T-cell (primary cell): ENCODE measurements at regions not wholly inside any gene's neighbourhood (a gene's known extent, or its start where the extent isn't known, plus 50 kb on each side); places are given as distances from the start of the nearest gene placed in this dataset.

Experiments used
- ATAC-seq, 4 experiments: fragments of 200-7000 bp in 3 of 4; fragments of 150-1000 bp in 1 of 4; cut with Tn5 transposase; replicated peaks in 1 of 4; 1 replicate in 3 of 4; 2 replicates in 1 of 4; pipeline ENCODE4 v1.10.0; 2021; ENCODE audit warnings: moderate library complexity in 3 of 4, mild to moderate bottlenecking in 2 of 4, moderate number of reproducible peaks in 1 of 4
- CTCF ChIA-PET, 2 donors: fragments of 300-600 bp; sonication (Branson Sonifier 250); formaldehyde crosslinking; loops; one replicate each; lab custom pipeline; 2022; ENCODE audit warnings: antibody characterized with exemption in 2 of 2; lab: Charles Lee
- POLR2A ChIA-PET, 2 donors: fragments of 300-600 bp; sonication (Branson Sonifier 250); formaldehyde crosslinking; loops; one replicate each; lab custom pipeline; 2022; ENCODE audit warnings: antibody characterized with exemption in 2 of 2; lab: Charles Lee
- DNase-seq, 35 experiments: peaks; one replicate each; pipeline versions ENCODE4 v3.0.0 to v3.0.0-alpha.2; 2013 to 2023
- H3K27ac ChIP-seq: one replicate; pipeline ENCODE4 v1.5.1; 2013; ENCODE audit warnings: low read length
- H3K27me3 ChIP-seq, 2 experiments: replicated peaks in 1 of 2; 1 replicate in 1 of 2; 2 replicates in 1 of 2; pipeline versions ENCODE4 v1.6.1 to v1.7.0; 2013; ENCODE audit warnings: low read length in 1 of 2, mixed read lengths in 1 of 2; ENCODE audit not compliant: control insufficient read depth in 2 of 2, insufficient read depth in 2 of 2; ENCODE audit errors: extremely low read depth in 1 of 2
- H3K36me3 ChIP-seq, 2 donors: 1 replicate in 1 of 2; 2 replicates in 1 of 2; pipeline versions ENCODE4 v1.6.1 to v1.7.0; 2013; ENCODE audit warnings: low read length in 1 of 2; ENCODE audit not compliant: control insufficient read depth in 2 of 2, insufficient read depth in 1 of 2; ENCODE audit errors: extremely low read depth in 1 of 2
- H3K4me1 ChIP-seq, 2 experiments: 1 replicate in 1 of 2; 2 replicates in 1 of 2; pipeline versions ENCODE4 v1.6.1 to v1.7.0; 2013; ENCODE audit warnings: low read length in 2 of 2, mixed read lengths in 1 of 2; ENCODE audit not compliant: insufficient read depth in 2 of 2, control insufficient read depth in 1 of 2; ENCODE audit errors: extremely low read depth in 1 of 2
- H3K4me3 ChIP-seq, 2 donors: 1 replicate in 1 of 2; 2 replicates in 1 of 2; pipeline versions ENCODE4 v1.5.1 to v1.7.0; 2013; ENCODE audit warnings: mild to moderate bottlenecking in 2 of 2, low read length in 1 of 2, moderate library complexity in 1 of 2; ENCODE audit not compliant: control insufficient read depth in 1 of 2; ENCODE audit errors: extremely low read depth in 1 of 2
- H3K9me3 ChIP-seq: 2 replicates; pipeline ENCODE4 v1.7.0; 2013
- H3K27ac Mint-ChIP-seq, 2 donors: one replicate each; pipeline ENCODE4 v1.8.0; 2020 to 2021; ENCODE audit warnings: mild to moderate bottlenecking in 2 of 2, mixed read lengths in 2 of 2
- H3K27me3 Mint-ChIP-seq, 2 donors: one replicate each; pipeline ENCODE4 v1.8.0; 2021 to 2022; ENCODE audit warnings: mixed read lengths in 2 of 2
- H3K36me3 Mint-ChIP-seq: one replicate; pipeline ENCODE4 v1.8.0; 2021; ENCODE audit warnings: mixed read lengths
- H3K4me1 Mint-ChIP-seq, 3 donors: one replicate each; pipeline ENCODE4 v1.8.0; 2020 to 2022; ENCODE audit warnings: mixed read lengths in 3 of 3, mild to moderate bottlenecking in 1 of 3
- H3K4me3 Mint-ChIP-seq, 3 donors: one replicate each; pipeline ENCODE4 v1.8.0; 2020 to 2022; ENCODE audit warnings: mild to moderate bottlenecking in 3 of 3, mixed read lengths in 3 of 3, moderate library complexity in 3 of 3
- H3K9me3 Mint-ChIP-seq, 3 donors: one replicate each; pipeline ENCODE4 v1.8.0; 2020 to 2022; ENCODE audit warnings: mixed read lengths in 3 of 3
- WGBS: methylation state at CpG from one replicate; pipeline ENCODE4 v1.1.5; 2013; ENCODE audit warnings: missing lambda C conversion rate; ENCODE audit not compliant: insufficient coverage; 5-methylcytosine and 5-hydroxymethylcytosine counted together

- Histone ChIP-seq H3K27me3 (no peaks in the 10 kb centered on the region), H3K4me3 (no peak overlapping the region), H3K27ac (no peak overlapping the region), H3K36me3 (no peaks in the 10 kb centered on the region), H3K9me3 (no peaks in the 10 kb centered on the region), H3K4me1 (no peaks in the 10 kb centered on the region)
- DNase-seq (no peak), ATAC-seq (no peak)
- H3K4me1 Mint-ChIP-seq: peaks cover 8 to 12% (median 10%) of the 10 kb centered on the region in 3 donors
- no peaks in the 10 kb centered on the region for H3K27me3 Mint-ChIP-seq
- H3K27ac Mint-ChIP-seq: no peak overlapping the region
- H3K9me3 Mint-ChIP-seq: peaks cover 2 to 10% (median 3%) of the 10 kb centered on the region in 3 donors
- ChIA-PET CTCF (no interaction called here), POLR2A (no interaction called here)
- H3K4me3 Mint-ChIP-seq: no peak overlapping the region
- no peaks in the 10 kb centered on the region for H3K36me3 Mint-ChIP-seq
- 56% methylated on average over 1 of the region's 1 CpG for WGBS
Measured at GRCh38 chr6:121571455-121571854, 136.0 kb downstream of the GJA1 start.

- ATAC-seq: no peak
- POLR2A ChIA-PET: no interaction called here
- no peaks in the 10 kb centered on the region for H3K9me3 ChIP-seq
- no peaks in the 10 kb centered on the region for H3K36me3 ChIP-seq
- H3K9me3 Mint-ChIP-seq: peaks cover 2 to 10% (median 3%) of the 10 kb centered on the region in 3 donors
- H3K27ac Mint-ChIP-seq: no peak overlapping the region
- no peaks in the 10 kb centered on the region for H3K4me1 ChIP-seq
- H3K36me3 Mint-ChIP-seq: no peaks in the 10 kb centered on the region
- no peaks in the 10 kb centered on the region for H3K27me3 Mint-ChIP-seq
- H3K27me3 ChIP-seq: no peaks in the 10 kb centered on the region
- no peak for DNase-seq
- CTCF ChIA-PET: no interaction called here
- H3K27ac ChIP-seq: no peak overlapping the region
- peak overlapping the region in 1 of 3 donors; percentile 13 for H3K4me3 Mint-ChIP-seq
- peaks cover 8 to 12% (median 10%) of the 10 kb centered on the region in 3 donors for H3K4me1 Mint-ChIP-seq
- no peak overlapping the region for H3K4me3 ChIP-seq
Measured at GRCh38 chr6:121573481-121573880, 138.0 kb downstream of the GJA1 start.

- DNase-seq: no peak
- Mint-ChIP-seq H3K36me3 (no peaks in the 10 kb centered on the region), H3K27me3 (no peaks in the 10 kb centered on the region), H3K4me3 (no peak overlapping the region), H3K4me1 (peaks cover 9 to 20% (median 10%) of the 10 kb centered on the region in 3 donors), H3K9me3 (peaks cover 0 to 2% (median 0%) of the 10 kb centered on the region in 3 donors), H3K27ac (no peak overlapping the region)
- POLR2A ChIA-PET: no interaction called here
- Histone ChIP-seq H3K27ac (no peak overlapping the region), H3K4me1 (peaks cover 0 to 2% of the 10 kb centered on the region in 2 experiments), H3K27me3 (no peaks in the 10 kb centered on the region), H3K36me3 (no peaks in the 10 kb centered on the region), H3K9me3 (no peaks in the 10 kb centered on the region), H3K4me3 (no peak overlapping the region)
- CTCF ChIA-PET: no interaction called here
- ATAC-seq: no peak
Measured at GRCh38 chr6:121578216-121578615, 142.8 kb downstream of the GJA1 start.

GRCh38 chr6:121579478-121579877, 144.0 kb downstream of the GJA1 start:
- no CpG with 5 or more reads among the region's 1 CpG for WGBS

GRCh38 chr6:121581327-121581726, 145.9 kb downstream of the GJA1 start:
- Mint-ChIP-seq H3K4me3 (no peak overlapping the region), H3K27me3 (no peaks in the 10 kb centered on the region), H3K36me3 (no peaks in the 10 kb centered on the region), H3K9me3 (no peaks in the 10 kb centered on the region), H3K4me1 (peaks cover 1 to 17% (median 3%) of the 10 kb centered on the region in 3 donors), H3K27ac (no peak overlapping the region)
- H3K36me3 ChIP-seq: no peaks in the 10 kb centered on the region
- no peak for DNase-seq
- ChIA-PET POLR2A (no interaction called here), CTCF (no interaction called here)
- ATAC-seq: no peak
- H3K4me3 ChIP-seq: no peak overlapping the region
- H3K27me3 ChIP-seq: no peaks in the 10 kb centered on the region
- peaks cover 0 to 2% of the 10 kb centered on the region in 2 experiments for H3K4me1 ChIP-seq
- no peak overlapping the region for H3K27ac ChIP-seq
- no peaks in the 10 kb centered on the region for H3K9me3 ChIP-seq
- no CpG with 5 or more reads among the region's 2 CpGs for WGBS

More at GRCh38 chr6:121579478-121579877, 144.0 kb downstream of the GJA1 start:
- Histone ChIP-seq H3K36me3 (no peaks in the 10 kb centered on the region), H3K9me3 (no peaks in the 10 kb centered on the region), H3K27ac (no peak overlapping the region), H3K4me1 (peaks cover 0 to 2% of the 10 kb centered on the region in 2 experiments), H3K4me3 (no peak overlapping the region), H3K27me3 (no peaks in the 10 kb centered on the region)
- ATAC-seq (no peak), DNase-seq (no peak)
- Mint-ChIP-seq H3K27ac (no peak overlapping the region), H3K4me3 (no peak overlapping the region), H3K27me3 (no peaks in the 10 kb centered on the region), H3K36me3 (no peaks in the 10 kb centered on the region), H3K4me1 (peaks cover 0 to 10% (median 1%) of the 10 kb centered on the region in 3 donors), H3K9me3 (no peaks in the 10 kb centered on the region)
- POLR2A ChIA-PET: no interaction called here
- CTCF ChIA-PET: no interaction called here

- no CpG with 5 or more reads among the region's 3 CpGs for WGBS
- H3K4me1 Mint-ChIP-seq: peaks cover 1 to 17% (median 3%) of the 10 kb centered on the region in 3 donors
- no peaks in the 10 kb centered on the region for H3K9me3 Mint-ChIP-seq
- Histone ChIP-seq H3K27ac (no peak overlapping the region), H3K36me3 (no peaks in the 10 kb centered on the region), H3K27me3 (no peaks in the 10 kb centered on the region), H3K4me3 (no peak overlapping the region), H3K9me3 (no peaks in the 10 kb centered on the region), H3K4me1 (peaks cover 0 to 2% of the 10 kb centered on the region in 2 experiments)
- no peak for DNase-seq
- H3K4me3 Mint-ChIP-seq: no peak overlapping the region
- no peaks in the 10 kb centered on the region for H3K36me3 Mint-ChIP-seq
- POLR2A ChIA-PET: no interaction called here
- no peak for ATAC-seq
- H3K27me3 Mint-ChIP-seq: no peaks in the 10 kb centered on the region
- CTCF ChIA-PET: no interaction called here
- no peak overlapping the region for H3K27ac Mint-ChIP-seq
Measured at GRCh38 chr6:121582262-121582661, 146.8 kb downstream of the GJA1 start.
